OCI-LY3 (cell line): ENCODE measurements at regions not wholly inside any gene's neighbourhood (a gene's known extent, or its start where the extent isn't known, plus 50 kb on each side); places are given as distances from the start of the nearest gene placed in this dataset.

Experiments
- CTCF ChIP-seq: fragments of 200-600, 300-600 bp; sonication (generic); IDR thresholded peaks from 2 replicates; pipeline ENCODE4 v1.5.1; 2014; ENCODE audit warnings: antibody characterized with exemption, low read length, low read depth
- EZH2phosphoT487 ChIP-seq: fragments of 200-600 bp; shearing (Covaris generic); IDR thresholded peaks from 2 replicates; pipeline ENCODE4 v1.6.1; 2018; ENCODE audit warnings: antibody characterized with exemption, mixed run types, low read depth

DNA sequence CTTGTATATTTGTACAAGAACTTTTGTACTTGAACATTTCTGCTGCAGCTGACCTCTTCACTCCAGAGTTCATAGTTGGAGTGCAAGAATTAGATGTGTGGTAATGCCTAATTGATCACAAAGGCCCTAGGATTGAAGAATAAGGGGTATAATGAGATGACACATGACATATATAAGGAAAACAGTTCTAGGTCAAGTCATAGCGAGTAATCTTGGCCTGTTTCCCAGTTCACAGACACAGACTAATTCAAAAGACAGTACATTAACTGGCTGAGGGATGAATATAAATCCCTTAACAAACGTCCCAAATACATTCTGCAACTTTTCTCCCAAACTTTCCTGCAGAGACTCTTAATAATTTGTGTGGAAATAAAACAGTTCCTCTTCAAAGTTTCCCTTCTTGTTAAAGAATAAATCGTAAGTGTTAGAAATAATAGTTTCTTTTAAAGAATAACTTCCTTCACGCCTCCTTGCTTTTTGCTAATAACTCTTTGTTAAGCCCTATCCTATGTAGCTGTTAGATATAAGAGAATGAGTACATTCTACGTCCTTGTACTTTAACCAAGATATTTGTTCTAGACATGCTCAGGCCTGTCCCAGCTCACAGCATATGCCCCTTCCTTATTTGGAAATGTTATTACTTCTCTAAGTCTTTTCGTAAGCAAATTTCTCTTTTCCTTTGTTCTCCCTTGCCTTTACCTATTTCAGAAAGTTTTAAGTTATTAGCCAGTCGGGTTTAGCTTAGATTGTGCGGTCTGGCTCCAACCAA is 556.4 kb upstream of the CTNND2 start:
- TF ChIP-seq CTCF (no peak), EZH2phosphoT487 (no peak)
